OCI-LY1 (cell line): ENCODE measurements at regions not wholly inside any gene's neighbourhood (a gene's known extent, or its start where the extent isn't known, plus 50 kb on each side); places are given as distances from the start of the nearest gene placed in this dataset.

Source experiments
- H2AFZ ChIP-seq: fragments of 200-600 bp; sonication (generic), shearing (Covaris generic); 2 replicates; pipeline ENCODE4 v1.6.0; 2014; ENCODE audit warnings: antibody characterized with exemption, mild to moderate bottlenecking, low read length
- H3F3A ChIP-seq: fragments of 200-600 bp; sonication (generic), shearing (Covaris generic); 2 replicates; pipeline ENCODE4 v1.6.0; 2014; ENCODE audit warnings: mild to moderate bottlenecking, antibody characterized with exemption, low read length, moderate library complexity; ENCODE audit not compliant: insufficient read depth
- H3K27ac ChIP-seq: fragments of 200-600 bp; sonication (generic); 2 replicates; pipeline ENCODE4 v1.5.1; 2014; ENCODE audit warnings: low read length, mixed run types, mild to moderate bottlenecking, low read depth; ENCODE audit not compliant: poor library complexity, severe bottlenecking
- H3K27me3 ChIP-seq: fragments of 200-600 bp; sonication (generic); 2 replicates; pipeline ENCODE4 v1.6.0; 2014; ENCODE audit warnings: antibody characterized with exemption, mild to moderate bottlenecking, low read length, moderate library complexity; ENCODE audit not compliant: insufficient read depth
- H3K36me3 ChIP-seq: fragments of 200-600 bp; sonication (generic); 2 replicates; pipeline ENCODE4 v1.6.1; 2014; ENCODE audit warnings: mild to moderate bottlenecking, antibody characterized with exemption, low read length, moderate library complexity, mixed read lengths; ENCODE audit not compliant: insufficient read depth
- H3K4me1 ChIP-seq: fragments of 200-600 bp; sonication (generic); 2 replicates; pipeline ENCODE4 v1.5.1; 2014; ENCODE audit warnings: mild to moderate bottlenecking, low read length, moderate library complexity; ENCODE audit not compliant: insufficient read depth, severe bottlenecking
- H3K4me2 ChIP-seq: fragments of 200-600 bp; sonication (generic), shearing (Covaris generic); 2 replicates; pipeline ENCODE4 v1.6.1; 2014; ENCODE audit warnings: low read length
- H3K4me3 ChIP-seq: fragments of 200-600 bp; sonication (generic); 2 replicates; pipeline ENCODE4 v1.5.1; 2014; ENCODE audit warnings: low read length, low read depth, mild to moderate bottlenecking, mixed read lengths; ENCODE audit not compliant: poor library complexity, severe bottlenecking
- H3K79me2 ChIP-seq: fragments of 200-600 bp; shearing (Covaris generic); 2 replicates; pipeline ENCODE4 v1.6.1; 2016; ENCODE audit warnings: mixed run types, low read length, mixed read lengths; ENCODE audit not compliant: insufficient read depth
- H3K9ac ChIP-seq: fragments of 200-600 bp; sonication (generic), shearing (Covaris generic); 2 replicates; pipeline ENCODE4 v1.6.1; 2014; ENCODE audit warnings: mild to moderate bottlenecking, low read length, mixed read lengths
- H3K9me2 ChIP-seq: fragments of 200-600 bp; sonication (generic), shearing (Covaris generic); 2 replicates; pipeline ENCODE4 v1.6.1; 2014; ENCODE audit warnings: low read depth, mild to moderate bottlenecking, low read length, mixed read lengths
- H3K9me3 ChIP-seq: fragments of 200-600 bp; shearing (Covaris generic); 2 replicates; pipeline ENCODE4 v1.6.1; 2014; ENCODE audit warnings: low read length, mixed read lengths
- H4K20me1 ChIP-seq: fragments of 200-600 bp; sonication (generic), shearing (Covaris generic); 2 replicates; pipeline ENCODE4 v1.6.0; 2016; ENCODE audit warnings: mild to moderate bottlenecking, low read length; ENCODE audit not compliant: insufficient read depth
- CTCF ChIP-seq: fragments of 200-600 bp; sonication (generic), shearing (Covaris generic); IDR thresholded peaks from 2 replicates; pipeline ENCODE4 v1.5.1; 2017; ENCODE audit warnings: mild to moderate bottlenecking, antibody characterized with exemption, low read length, moderate library complexity, mixed read lengths
- EZH2 ChIP-seq: fragments of 200-600 bp; sonication (generic), shearing (Covaris generic); IDR thresholded peaks from 2 replicates; pipeline ENCODE4 v1.8.0; 2017; ENCODE audit warnings: borderline replicate concordance, mixed run types, mild to moderate bottlenecking, antibody characterized with exemption, low read length, moderate library complexity, mixed read lengths

GRCh38 chr11:123366924-123367323 lies 63.1 kb upstream of the GRAMD1B start:
- H3K27me3 ChIP-seq = no peaks in the 10 kb centered on the region
- no peak overlapping the region for H3K4me3 ChIP-seq
- H3K4me2 ChIP-seq = no peak overlapping the region
- H4K20me1 ChIP-seq = no peaks in the 10 kb centered on the region
- H3F3A ChIP-seq = no peaks in the 10 kb centered on the region
- no peaks in the 10 kb centered on the region for H3K4me1 ChIP-seq
- TF ChIP-seq CTCF (no peak), EZH2 (no peak)
- no peaks in the 10 kb centered on the region for H3K9me2 ChIP-seq
- H2AFZ ChIP-seq = no peak overlapping the region
- H3K79me2 ChIP-seq = no peaks in the 10 kb centered on the region
- no peak overlapping the region for H3K27ac ChIP-seq
- H3K9me3 ChIP-seq = no peaks in the 10 kb centered on the region
- H3K36me3 ChIP-seq = no peaks in the 10 kb centered on the region
- no peak overlapping the region for H3K9ac ChIP-seq

- Histone ChIP-seq H3K9ac (no peak overlapping the region), H4K20me1 (no peaks in the 10 kb centered on the region), H2AFZ (no peak overlapping the region), H3K4me1 (no peaks in the 10 kb centered on the region), H3F3A (no peaks in the 10 kb centered on the region), H3K27me3 (no peaks in the 10 kb centered on the region), H3K9me2 (no peaks in the 10 kb centered on the region), H3K36me3 (no peaks in the 10 kb centered on the region), H3K79me2 (no peaks in the 10 kb centered on the region), H3K27ac (no peak overlapping the region), H3K4me3 (no peak overlapping the region), H3K9me3 (no peaks in the 10 kb centered on the region), H3K4me2 (no peak overlapping the region)
- TF ChIP-seq EZH2 = no peak
- no peak for TF ChIP-seq CTCF
Observed at GRCh38 chr11:123365955-123366354, 64.1 kb upstream of the GRAMD1B start.

DNA sequence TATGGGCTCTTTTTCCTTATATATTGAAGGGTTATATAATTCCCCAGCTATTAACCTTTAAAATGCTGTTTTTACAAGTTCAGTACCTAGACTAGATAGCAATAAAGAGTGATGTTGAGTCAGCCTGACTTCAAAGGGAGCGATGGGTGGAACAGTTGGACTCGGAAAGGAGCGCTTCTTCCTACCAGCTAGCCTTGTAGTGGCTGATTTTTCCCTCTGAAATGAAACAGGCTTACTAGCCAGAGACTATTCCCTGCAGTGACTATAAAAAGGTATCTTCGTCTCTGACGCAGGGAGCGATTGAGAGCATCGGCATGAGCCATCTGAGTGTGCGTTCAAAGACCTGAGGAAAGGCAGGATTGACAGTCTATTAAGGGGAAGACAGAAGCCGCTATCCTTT lies 66.0 kb upstream of the GRAMD1B start:
- no peak overlapping the region for H3K27ac ChIP-seq
- H3K79me2 ChIP-seq = no peaks in the 10 kb centered on the region
- no peaks in the 10 kb centered on the region for H4K20me1 ChIP-seq
- no peak for TF ChIP-seq CTCF
- TF ChIP-seq EZH2 = no peak
- H3K36me3 ChIP-seq = no peaks in the 10 kb centered on the region
- H2AFZ ChIP-seq = no peak overlapping the region
- H3K4me2 ChIP-seq = no peak overlapping the region
- no peaks in the 10 kb centered on the region for H3K4me1 ChIP-seq
- H3F3A ChIP-seq = no peaks in the 10 kb centered on the region
- H3K9me3 ChIP-seq = no peaks in the 10 kb centered on the region
- H3K9ac ChIP-seq = no peak overlapping the region
- H3K9me2 ChIP-seq = no peaks in the 10 kb centered on the region
- H3K27me3 ChIP-seq = no peaks in the 10 kb centered on the region
- H3K4me3 ChIP-seq = no peak overlapping the region
